SK-N-SH (cell line): ENCODE measurements at regions not wholly inside any gene's neighbourhood (a gene's known extent, or its start where the extent isn't known, plus 50 kb on each side); places are given as distances from the start of the nearest gene placed in this dataset.

Source experiments
- CTCF ChIA-PET: fragments of 300-600, 350-600 bp; formaldehyde crosslinking; extraction: SDS; loops from one replicate; lab custom pipeline; 2021; lab: Yijun Ruan, JAX
- POLR2A ChIA-PET: fragments of 350-600 bp; sonication (Branson Sonifier 250); formaldehyde crosslinking; extraction: SDS; loops from one replicate; lab custom pipeline; 2020; ENCODE audit warnings: antibody characterized with exemption, inconsistent platforms; lab: Yijun Ruan, JAX
- DNase-seq: peaks from one replicate; pipeline ENCODE4 v3.0.0; 2012
- H2AFZ ChIP-seq: fragments of 200-600 bp; sonication (generic); 2 replicates; pipeline ENCODE4 v1.8.1; 2016; ENCODE audit warnings: antibody characterized with exemption, mild to moderate bottlenecking, low read depth
- H3F3A ChIP-seq: fragments of 200-600 bp; sonication (generic); replicated peaks from 2 replicates; pipeline ENCODE3; 2016; ENCODE audit warnings: antibody characterized with exemption, mild to moderate bottlenecking; ENCODE audit not compliant: insufficient read depth
- H3K27ac ChIP-seq, 2 experiments: fragments of 200-500 bp in 1 of 2; fragments of 200-600 bp in 1 of 2; sonication (Bioruptor generic) in 1 of 2; sonication (generic), shearing (Covaris generic) in 1 of 2; 2 replicates each; pipeline versions ENCODE4 v1.5.1 to v1.6.1; 2014 to 2016; ENCODE audit warnings: low read depth in 2 of 2, inconsistent platforms in 1 of 2, low read length in 1 of 2, mild to moderate bottlenecking in 1 of 2, mixed read lengths in 1 of 2
- H3K27me3 ChIP-seq: fragments of 200-600 bp; sonication (generic), shearing (Covaris generic); 2 replicates; pipeline ENCODE4 v1.6.1; 2016; ENCODE audit warnings: mixed run types; ENCODE audit not compliant: insufficient read depth
- H3K36me3 ChIP-seq, 2 experiments: fragments of 200-500 bp in 1 of 2; fragments of 200-600 bp in 1 of 2; sonication (Bioruptor generic) in 1 of 2; sonication (generic) in 1 of 2; replicated peaks in 1 of 2; 2 replicates each; pipeline versions ENCODE3 to v1.5.1; 2014 to 2016; ENCODE audit warnings: low read length in 1 of 2, mild to moderate bottlenecking in 1 of 2; ENCODE audit not compliant: insufficient read depth in 2 of 2, control insufficient read depth in 1 of 2
- H3K4me1 ChIP-seq, 2 experiments: fragments of 200-500 bp in 1 of 2; fragments of 200-600 bp in 1 of 2; sonication (Bioruptor generic) in 1 of 2; sonication (generic), shearing (Covaris generic) in 1 of 2; 2 replicates each; pipeline versions ENCODE4 v1.5.1 to v1.6.1; 2014 to 2016; ENCODE audit warnings: low read depth in 1 of 2, low read length in 1 of 2, mixed run types in 1 of 2; ENCODE audit not compliant: insufficient read depth in 2 of 2, control insufficient read depth in 1 of 2
- H3K4me2 ChIP-seq: fragments of 200-600 bp; sonication (generic), shearing (Covaris generic); 2 replicates; pipeline ENCODE4 v1.6.1; 2017; ENCODE audit warnings: mixed run types
- H3K4me3 ChIP-seq, 2 experiments: fragments of 200-500 bp in 1 of 2; fragments of 200-600 bp in 1 of 2; sonication (Bioruptor generic) in 1 of 2; sonication (generic), shearing (Covaris generic) in 1 of 2; 2 replicates each; pipeline versions ENCODE4 v1.5.1 to v1.8.1; 2014 to 2016; ENCODE audit warnings: low read depth in 2 of 2, inconsistent platforms in 1 of 2, low read length in 1 of 2, mild to moderate bottlenecking in 1 of 2, mixed read lengths in 1 of 2, moderate library complexity in 1 of 2
- H3K79me2 ChIP-seq: fragments of 200-600 bp; sonication (generic); 2 replicates; pipeline ENCODE4 v1.8.1; 2017; ENCODE audit warnings: mild to moderate bottlenecking; ENCODE audit not compliant: insufficient read depth
- H3K9ac ChIP-seq: fragments of 200-600 bp; sonication (generic); 2 replicates; pipeline ENCODE4 v1.6.1; 2017; ENCODE audit warnings: mixed run types
- H3K9me2 ChIP-seq: fragments of 200-600 bp; sonication (generic); 2 replicates; pipeline ENCODE4 v1.6.1; 2017; ENCODE audit warnings: mixed run types
- H3K9me3 ChIP-seq: fragments of 200-600 bp; sonication (generic); 2 replicates; pipeline ENCODE4 v1.6.1; 2017; ENCODE audit warnings: mixed run types, mild to moderate bottlenecking, moderate library complexity
- H4K20me1 ChIP-seq: fragments of 200-600 bp; sonication (generic); 2 replicates; pipeline ENCODE4 v1.6.1; 2017; ENCODE audit warnings: mild to moderate bottlenecking, mixed run types; ENCODE audit not compliant: insufficient read depth
- CHD2 ChIP-seq: fragments of 150-350 bp; IDR thresholded peaks from 2 replicates; pipeline ENCODE4 v1.6.1; 2018; ENCODE audit warnings: low read length; ENCODE audit not compliant: partially characterized antibody
- EZH2phosphoT487 ChIP-seq: fragments of 200-600 bp; sonication (generic); IDR thresholded peaks from 2 replicates; pipeline ENCODE4 v1.6.1; 2017; ENCODE audit warnings: low read depth, mixed run types, mild to moderate bottlenecking, antibody characterized with exemption, moderate library complexity, borderline replicate concordance
- FOXJ3 ChIP-seq: sonication (generic); formaldehyde crosslinking; IDR thresholded peaks from 2 replicates; pipeline ENCODE4 v1.5.1; 2020; ENCODE audit warnings: mild to moderate bottlenecking, missing genetic modification reagents
- FOXM1 ChIP-seq: IDR thresholded peaks from 2 replicates; pipeline ENCODE4 v1.4.0; 2012; ENCODE audit warnings: low read depth, mild to moderate bottlenecking
- GABPA ChIP-seq: IDR thresholded peaks from 2 replicates; pipeline ENCODE4 v1.4.0; 2012; ENCODE audit warnings: low read depth, mild to moderate bottlenecking
- GATA2 ChIP-seq: sonication (generic); formaldehyde crosslinking; IDR thresholded peaks from 2 replicates; pipeline ENCODE4 v1.5.0; 2020; ENCODE audit warnings: mild to moderate bottlenecking, missing genetic modification reagents
- JUND ChIP-seq: IDR thresholded peaks from 2 replicates; pipeline ENCODE4 v1.4.0; 2012
- MEF2A ChIP-seq: IDR thresholded peaks from 2 replicates; pipeline ENCODE4 v1.4.0; 2012; ENCODE audit warnings: low read depth, borderline replicate concordance
- NRF1 ChIP-seq: IDR thresholded peaks from 2 replicates; pipeline ENCODE4 v1.6.1; 2012; ENCODE audit warnings: low read depth, mild to moderate bottlenecking, low read length
- RCOR1 ChIP-seq: fragments of 150-350 bp; IDR thresholded peaks from 2 replicates; pipeline ENCODE4 v1.6.1; 2017; ENCODE audit warnings: antibody characterized with exemption, low read length
- RXRA ChIP-seq: IDR thresholded peaks from 2 replicates; pipeline ENCODE4 v1.4.0; 2012; ENCODE audit warnings: low read depth, mild to moderate bottlenecking, borderline replicate concordance
- SMC3 ChIP-seq: IDR thresholded peaks from 2 replicates; pipeline ENCODE4 v1.6.1; 2012; ENCODE audit warnings: low read depth, low read length, improper control_type of control experiment
- YY1 ChIP-seq: IDR thresholded peaks from 2 replicates; pipeline ENCODE4 v1.4.0; 2012; ENCODE audit warnings: low read depth, mild to moderate bottlenecking
- WGBS: methylation state at CpG from one replicate; pipeline ENCODE4 v1.1.6; 2017; ENCODE audit warnings: low lambda C conversion rate; 5-methylcytosine and 5-hydroxymethylcytosine counted together
- TF ChIP-seq, protein P1 (sequence below): IDR thresholded peaks from 2 replicates; pipeline ENCODE4; 2012
- TF ChIP-seq, protein P2 (sequence below): fragments of 200-600 bp; sonication (generic); IDR thresholded peaks from 2 replicates; pipeline ENCODE4 v1.6.1; 2017; ENCODE audit warnings: antibody characterized with exemption, mild to moderate bottlenecking, moderate library complexity
- TF ChIP-seq, protein P3 (sequence below): IDR thresholded peaks from 2 replicates; pipeline ENCODE4 v1.4.0; 2012; ENCODE audit warnings: low read depth
- TF ChIP-seq, protein P4 (sequence below): IDR thresholded peaks from 2 replicates; pipeline ENCODE4 v1.4.0; 2012; ENCODE audit warnings: low read depth, borderline replicate concordance
- TF ChIP-seq, protein P5 (sequence below): fragments of 150-350 bp; IDR thresholded peaks from 2 replicates; pipeline ENCODE4 v1.6.1; 2016; ENCODE audit warnings: mild to moderate bottlenecking, low read depth, low read length

DNA sequence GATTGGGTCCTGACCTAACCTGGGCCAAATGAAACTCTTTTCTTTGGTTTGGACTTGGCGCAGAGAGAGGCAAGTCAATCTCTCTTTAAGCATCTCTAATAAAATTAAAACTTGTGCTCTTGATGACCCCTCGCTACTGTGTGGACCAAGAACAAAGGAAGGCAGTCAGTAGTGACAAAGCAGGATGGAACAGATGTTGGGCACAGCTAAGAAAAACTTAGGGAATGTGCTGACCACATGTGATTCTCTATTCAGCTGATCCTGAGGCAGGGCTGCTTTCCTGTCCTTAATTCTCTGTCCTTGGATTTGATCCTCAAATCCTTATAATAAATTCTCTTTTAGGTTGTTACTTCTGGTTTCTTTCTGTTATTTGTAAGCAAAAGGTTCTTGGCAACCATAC is 259.9 kb downstream of the ZIC1 start:
- WGBS, result 64% methylated on average over 2 of the region's 2 CpGs

DNA sequence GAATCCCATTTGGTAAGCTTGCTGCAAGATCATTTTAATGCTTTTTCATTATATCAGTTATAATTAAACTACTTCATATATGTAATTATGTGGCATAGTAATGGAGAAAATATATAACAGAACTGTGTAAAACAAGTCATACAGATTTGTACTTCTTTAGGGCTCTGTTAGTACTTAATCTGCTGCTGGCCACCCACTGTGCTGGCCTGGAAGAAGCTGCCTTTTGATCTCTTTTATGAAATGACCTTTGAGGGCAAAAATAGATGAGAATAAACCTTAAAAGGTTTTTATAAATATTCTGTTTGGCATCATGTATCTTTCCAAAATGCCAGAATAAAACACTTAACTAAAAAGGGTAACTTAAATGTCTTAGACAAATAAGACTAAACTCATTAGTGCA is 262.9 kb downstream of the ZIC1 start:
- no peaks in the 10 kb centered on the region for H3K9me3 ChIP-seq
- no peak for DNase-seq
- no peak overlapping the region for H2AFZ ChIP-seq
- H3K9me2 ChIP-seq, result no peaks in the 10 kb centered on the region
- H3K27ac ChIP-seq, result no peak overlapping the region
- no peaks in the 10 kb centered on the region for H3F3A ChIP-seq
- no peak overlapping the region for H3K4me3 ChIP-seq
- no peaks in the 10 kb centered on the region; a peak in 1 of 4 replicates for H3K4me1 ChIP-seq
- H3K79me2 ChIP-seq, result no peaks in the 10 kb centered on the region
- no peaks in the 10 kb centered on the region for H3K36me3 ChIP-seq
- H4K20me1 ChIP-seq, result no peaks in the 10 kb centered on the region
- no peaks in the 10 kb centered on the region for H3K27me3 ChIP-seq
- no peak overlapping the region for H3K4me2 ChIP-seq
- ChIA-PET CTCF (interaction anchor here (1.1 kb wide), 1 partner anchor 406 kb away, joined by 3 read pairs; no protein-coding TSS in a partner anchor), POLR2A (no interaction called here)
- no peak overlapping the region for H3K9ac ChIP-seq
- no peak for TF ChIP-seq NRF1
- TF ChIP-seq, protein P1, sequence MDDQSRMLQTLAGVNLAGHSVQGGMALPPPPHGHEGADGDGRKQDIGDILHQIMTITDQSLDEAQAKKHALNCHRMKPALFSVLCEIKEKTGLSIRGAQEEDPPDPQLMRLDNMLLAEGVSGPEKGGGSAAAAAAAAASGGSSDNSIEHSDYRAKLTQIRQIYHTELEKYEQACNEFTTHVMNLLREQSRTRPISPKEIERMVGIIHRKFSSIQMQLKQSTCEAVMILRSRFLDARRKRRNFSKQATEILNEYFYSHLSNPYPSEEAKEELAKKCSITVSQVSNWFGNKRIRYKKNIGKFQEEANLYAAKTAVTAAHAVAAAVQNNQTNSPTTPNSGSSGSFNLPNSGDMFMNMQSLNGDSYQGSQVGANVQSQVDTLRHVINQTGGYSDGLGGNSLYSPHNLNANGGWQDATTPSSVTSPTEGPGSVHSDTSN, result no peak
- no peak for TF ChIP-seq YY1
- TF ChIP-seq GATA2, result no peak
- TF ChIP-seq RCOR1, result no peak
- no peak for TF ChIP-seq RXRA
- TF ChIP-seq, protein P2, sequence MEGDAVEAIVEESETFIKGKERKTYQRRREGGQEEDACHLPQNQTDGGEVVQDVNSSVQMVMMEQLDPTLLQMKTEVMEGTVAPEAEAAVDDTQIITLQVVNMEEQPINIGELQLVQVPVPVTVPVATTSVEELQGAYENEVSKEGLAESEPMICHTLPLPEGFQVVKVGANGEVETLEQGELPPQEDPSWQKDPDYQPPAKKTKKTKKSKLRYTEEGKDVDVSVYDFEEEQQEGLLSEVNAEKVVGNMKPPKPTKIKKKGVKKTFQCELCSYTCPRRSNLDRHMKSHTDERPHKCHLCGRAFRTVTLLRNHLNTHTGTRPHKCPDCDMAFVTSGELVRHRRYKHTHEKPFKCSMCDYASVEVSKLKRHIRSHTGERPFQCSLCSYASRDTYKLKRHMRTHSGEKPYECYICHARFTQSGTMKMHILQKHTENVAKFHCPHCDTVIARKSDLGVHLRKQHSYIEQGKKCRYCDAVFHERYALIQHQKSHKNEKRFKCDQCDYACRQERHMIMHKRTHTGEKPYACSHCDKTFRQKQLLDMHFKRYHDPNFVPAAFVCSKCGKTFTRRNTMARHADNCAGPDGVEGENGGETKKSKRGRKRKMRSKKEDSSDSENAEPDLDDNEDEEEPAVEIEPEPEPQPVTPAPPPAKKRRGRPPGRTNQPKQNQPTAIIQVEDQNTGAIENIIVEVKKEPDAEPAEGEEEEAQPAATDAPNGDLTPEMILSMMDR, result no peak
- TF ChIP-seq, protein P3, sequence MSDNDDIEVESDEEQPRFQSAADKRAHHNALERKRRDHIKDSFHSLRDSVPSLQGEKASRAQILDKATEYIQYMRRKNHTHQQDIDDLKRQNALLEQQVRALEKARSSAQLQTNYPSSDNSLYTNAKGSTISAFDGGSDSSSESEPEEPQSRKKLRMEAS, result no peak
- TF ChIP-seq GABPA, result no peak
- TF ChIP-seq, protein P4, sequence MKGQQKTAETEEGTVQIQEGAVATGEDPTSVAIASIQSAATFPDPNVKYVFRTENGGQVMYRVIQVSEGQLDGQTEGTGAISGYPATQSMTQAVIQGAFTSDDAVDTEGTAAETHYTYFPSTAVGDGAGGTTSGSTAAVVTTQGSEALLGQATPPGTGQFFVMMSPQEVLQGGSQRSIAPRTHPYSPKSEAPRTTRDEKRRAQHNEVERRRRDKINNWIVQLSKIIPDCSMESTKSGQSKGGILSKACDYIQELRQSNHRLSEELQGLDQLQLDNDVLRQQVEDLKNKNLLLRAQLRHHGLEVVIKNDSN, result no peak

More for the DNA sequence above, 259.9 kb downstream of the ZIC1 start:
- no peak overlapping the region for H2AFZ ChIP-seq
- TF ChIP-seq EZH2phosphoT487 (no peak), JUND (no peak), FOXJ3 (CRISPR knock-in tag) (no peak), SMC3 (no peak), YY1 (no peak), MEF2A (no peak), NRF1 (no peak), FOXM1 (no peak), GABPA (no peak), GATA2 (no peak), RCOR1 (no peak), CHD2 (no peak)
- TF ChIP-seq, protein P1, result no peak
- TF ChIP-seq, protein P5, sequence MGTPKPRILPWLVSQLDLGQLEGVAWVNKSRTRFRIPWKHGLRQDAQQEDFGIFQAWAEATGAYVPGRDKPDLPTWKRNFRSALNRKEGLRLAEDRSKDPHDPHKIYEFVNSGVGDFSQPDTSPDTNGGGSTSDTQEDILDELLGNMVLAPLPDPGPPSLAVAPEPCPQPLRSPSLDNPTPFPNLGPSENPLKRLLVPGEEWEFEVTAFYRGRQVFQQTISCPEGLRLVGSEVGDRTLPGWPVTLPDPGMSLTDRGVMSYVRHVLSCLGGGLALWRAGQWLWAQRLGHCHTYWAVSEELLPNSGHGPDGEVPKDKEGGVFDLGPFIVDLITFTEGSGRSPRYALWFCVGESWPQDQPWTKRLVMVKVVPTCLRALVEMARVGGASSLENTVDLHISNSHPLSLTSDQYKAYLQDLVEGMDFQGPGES, result no peak
- TF ChIP-seq, protein P3, result no peak
- TF ChIP-seq, protein P2, result no peak
- no peaks in the 10 kb centered on the region for H3K9me3 ChIP-seq
- H3K4me1 ChIP-seq, result no peaks in the 10 kb centered on the region; a peak in 2 of 4 replicates
- DNase-seq, result no peak
- no peak overlapping the region for H3K27ac ChIP-seq
- H3K9me2 ChIP-seq, result no peaks in the 10 kb centered on the region
- H3K36me3 ChIP-seq, result no peaks in the 10 kb centered on the region
- H3K9ac ChIP-seq, result no peak overlapping the region
- no peak overlapping the region for H3K4me2 ChIP-seq
- H3K4me3 ChIP-seq, result no peak overlapping the region
- no peaks in the 10 kb centered on the region for H3K79me2 ChIP-seq
- ChIA-PET POLR2A (no interaction called here), CTCF (no interaction called here)
- no peaks in the 10 kb centered on the region for H4K20me1 ChIP-seq
- no peaks in the 10 kb centered on the region for H3F3A ChIP-seq
- no peaks in the 10 kb centered on the region for H3K27me3 ChIP-seq
